Cerebellar cortex (tissue), 1 donor: ENCODE measurements at regions not wholly inside any gene's neighbourhood (a gene's known extent, or its start where the extent isn't known, plus 50 kb on each side); places are given as distances from the start of the nearest gene placed in this dataset.
"Not testable (repeated sequence)": the region's sequence is repeated elsewhere in the genome, so short reads cannot be mapped to it uniquely, and the experiment has no call there.

Experiments
- DNase-seq: peaks from one replicate; pipeline ENCODE4 v3.0.0-alpha.2; 2015; ENCODE audit warnings: low spot score

DNA sequence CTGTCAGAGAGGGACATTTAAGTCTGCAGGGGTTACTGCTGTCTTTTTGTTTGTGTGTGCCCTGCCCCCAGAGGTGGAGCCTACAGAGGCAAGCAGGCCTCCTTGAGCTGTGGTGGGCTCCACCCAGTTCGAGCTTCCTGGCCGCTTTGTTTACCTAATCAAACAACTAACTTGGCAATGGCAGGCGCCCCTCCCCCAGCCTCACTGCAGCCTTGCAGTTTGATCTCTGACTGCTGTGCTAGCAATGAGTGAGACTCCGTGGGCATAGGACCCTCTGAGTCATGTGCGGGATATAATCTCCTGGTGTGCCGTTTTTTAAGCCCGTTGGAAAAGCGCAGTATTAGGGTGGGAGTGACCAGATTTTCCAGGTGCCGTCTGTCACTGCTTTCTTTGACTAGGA lies 216.8 kb upstream of the CDKN2B start:
- not testable (repeated sequence) for DNase-seq

DNA sequence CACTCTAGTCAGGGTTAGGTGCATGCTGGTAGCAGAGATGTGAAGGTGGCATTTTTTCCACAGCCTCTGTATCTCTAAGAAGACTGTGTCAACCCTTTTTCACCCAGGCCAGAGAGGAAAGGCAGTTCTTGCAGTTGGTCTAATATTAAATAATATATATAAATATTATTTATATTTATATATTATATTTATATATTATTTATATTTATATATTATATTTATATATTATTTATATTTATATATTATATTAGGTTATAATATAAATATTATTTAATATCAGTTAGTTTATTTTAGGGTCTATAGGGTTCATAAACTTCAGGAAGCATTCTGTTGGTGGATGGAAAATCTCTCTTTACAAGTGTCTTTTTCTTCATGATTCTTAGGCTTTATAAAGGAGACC lies 218.6 kb upstream of the DMRTA1 start:
- DNase-seq, result no peak

GRCh38 chr9:22228542-22228941 lies 218.1 kb upstream of the DMRTA1 start:
- no peak for DNase-seq

DNA sequence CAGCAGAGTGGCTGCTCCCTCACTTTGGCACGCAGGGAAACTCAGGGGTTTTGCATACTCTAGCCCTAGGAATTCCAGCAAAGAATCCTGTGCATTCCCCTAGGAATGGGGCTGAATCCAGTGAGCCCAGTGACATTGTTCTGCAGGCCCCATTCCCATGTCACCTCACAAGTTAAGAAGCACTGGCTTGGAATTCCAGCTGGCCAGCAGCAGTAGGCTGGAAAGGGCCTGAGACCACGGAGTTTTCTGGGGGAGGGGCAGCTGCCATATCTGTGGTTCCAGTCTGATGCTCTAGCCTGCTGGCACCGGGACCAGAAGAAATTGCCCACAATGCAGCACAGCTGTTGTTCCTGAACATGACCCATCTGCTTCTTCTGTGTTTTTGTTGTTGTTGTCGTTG lies 217.6 kb upstream of the DMRTA1 start:
- no peak for DNase-seq

DNA sequence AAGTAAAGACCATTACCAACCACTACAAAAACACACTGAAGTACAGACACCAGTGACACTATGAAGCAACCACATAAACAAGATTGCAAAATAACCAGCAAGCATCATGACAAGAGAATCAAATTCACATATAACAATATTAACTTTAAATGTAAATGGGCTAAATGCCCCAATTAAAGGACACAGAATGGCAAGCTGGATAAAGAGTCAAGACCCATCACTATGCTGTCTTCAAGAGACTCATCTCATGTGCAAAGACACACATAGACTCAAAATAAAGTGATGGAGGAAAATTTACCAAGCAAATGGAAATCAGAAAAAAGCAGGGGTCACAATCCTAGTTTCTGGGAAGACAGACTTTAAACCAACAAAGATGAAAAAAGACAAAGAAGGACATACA lies 215.3 kb upstream of the DMRTA1 start:
- not testable (repeated sequence) for DNase-seq

GRCh38 chr9:22232971-22233370 lies 213.7 kb upstream of the DMRTA1 start:
- DNase-seq, result no peak

GRCh38 chr9:22237497-22238363 lies 208.9 kb upstream of the DMRTA1 start:
- DNase-seq, result no peak

DNA sequence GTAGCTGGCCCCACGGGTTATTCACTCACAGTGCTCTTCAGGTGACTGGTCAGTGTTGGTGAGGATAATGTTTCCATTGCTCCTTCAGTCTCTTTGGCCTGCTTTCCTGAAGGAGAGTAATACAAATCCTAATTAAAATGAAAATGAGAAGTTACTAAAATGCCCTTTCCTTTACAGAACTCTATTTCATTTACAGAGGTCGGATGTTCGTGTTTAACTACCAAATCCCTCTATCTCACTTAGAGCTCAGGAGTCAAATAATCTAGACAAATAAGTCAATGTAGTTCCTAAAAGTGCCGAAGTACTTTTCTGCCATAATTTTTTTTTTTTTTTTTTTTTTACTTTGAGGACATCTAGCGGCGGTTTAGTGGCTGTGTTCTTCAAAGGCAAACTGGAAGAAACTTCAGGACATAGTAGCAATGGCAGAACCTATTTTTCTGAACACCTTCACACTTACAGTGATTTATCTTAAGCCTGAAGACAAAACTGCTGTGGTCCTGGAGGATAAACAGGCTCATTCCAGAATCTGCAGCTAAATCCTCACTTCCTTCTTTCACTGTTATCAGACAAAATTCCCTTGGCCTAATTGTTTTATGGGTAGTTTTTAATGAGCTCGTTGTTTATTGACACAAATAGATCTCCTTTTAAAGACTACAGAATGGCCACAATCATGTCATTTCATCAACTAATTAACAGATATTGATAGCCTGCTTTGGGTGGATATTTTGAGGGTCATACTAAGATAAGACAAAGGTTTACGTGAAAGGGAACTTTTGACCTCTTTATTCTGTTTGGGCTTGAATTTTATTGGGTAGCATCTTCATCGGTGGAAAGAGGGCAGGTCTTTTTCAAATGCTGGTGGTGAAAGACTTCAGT lies 207.6 kb upstream of the DMRTA1 start:
- DNase-seq, result peak; percentile 19

GRCh38 chr9:22240619-22241018 lies 206.0 kb upstream of the DMRTA1 start:
- no peak for DNase-seq

- DNase-seq, result no peak
Measured at GRCh38 chr9:22241024-22241423, 205.6 kb upstream of the DMRTA1 start.

- DNase-seq, result no peak
Measured at GRCh38 chr9:22241611-22242010, 205.0 kb upstream of the DMRTA1 start.

- peak; percentile 20 for DNase-seq
Measured at GRCh38 chr9:22244139-22245011, 202.2 kb upstream of the DMRTA1 start.

DNA sequence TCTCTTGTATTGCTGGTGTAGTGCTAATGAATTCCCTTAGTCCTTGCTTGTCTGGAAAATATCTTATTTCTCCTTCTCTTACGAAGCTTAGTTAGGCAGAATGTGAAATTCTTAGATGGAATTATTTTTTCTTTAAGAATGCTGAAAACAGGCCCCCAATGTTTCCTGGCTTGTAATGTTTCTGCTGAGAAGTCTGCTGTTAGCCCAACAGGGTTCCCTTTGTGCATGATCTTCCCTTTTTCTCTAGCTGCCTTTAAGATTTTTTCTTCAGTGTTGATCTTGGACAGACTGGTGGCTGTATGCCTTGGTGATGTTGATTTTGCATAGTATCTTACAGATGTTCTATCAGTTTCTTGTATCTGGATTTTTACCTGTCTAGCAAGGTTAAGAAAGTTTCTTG lies 191.3 kb upstream of the DMRTA1 start:
- no peak for DNase-seq

- no peak for DNase-seq
Measured at GRCh38 chr9:22256381-22256780, 190.2 kb upstream of the DMRTA1 start.

GRCh38 chr9:22257026-22257816 lies 189.4 kb upstream of the DMRTA1 start:
- DNase-seq, result no peak

DNA sequence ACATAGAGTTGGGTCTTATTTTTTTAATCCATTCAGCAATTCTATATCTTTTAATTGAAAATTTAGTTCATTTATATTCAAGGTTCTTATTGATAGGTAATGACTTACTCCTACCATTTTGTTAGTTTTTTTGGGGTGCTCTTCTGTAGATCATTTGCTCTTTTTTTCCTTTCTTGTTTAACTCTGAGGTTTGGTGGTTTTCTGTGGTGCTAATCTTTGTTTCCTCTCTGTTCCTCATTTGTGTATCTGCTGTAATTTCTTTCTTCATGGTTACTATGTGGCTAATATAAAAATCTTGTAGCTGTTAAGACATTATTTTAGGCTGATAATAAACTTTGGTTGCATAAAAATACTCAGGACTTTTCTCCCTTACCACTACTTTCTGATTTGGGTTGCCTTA lies 181.6 kb upstream of the DMRTA1 start:
- no peak for DNase-seq

DNA sequence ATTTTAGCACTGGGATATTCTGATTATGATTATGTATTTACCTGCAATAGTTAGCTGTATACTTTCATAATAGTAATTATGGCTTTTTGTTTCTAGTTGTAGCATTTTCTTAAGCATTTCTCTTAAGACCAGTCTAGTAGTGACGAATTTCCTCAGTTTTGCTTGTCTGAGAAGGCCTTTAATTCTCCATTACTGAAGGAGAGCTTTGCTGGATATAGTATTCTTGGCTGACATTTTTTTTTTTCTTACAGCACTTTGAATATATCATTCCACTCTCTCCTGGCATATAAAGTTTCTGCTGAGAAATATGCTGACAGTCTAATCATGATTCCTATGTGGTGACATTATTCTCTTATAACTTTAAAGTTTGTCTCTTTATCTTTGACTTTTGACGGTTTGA lies 181.1 kb upstream of the DMRTA1 start:
- no peak for DNase-seq

DNA sequence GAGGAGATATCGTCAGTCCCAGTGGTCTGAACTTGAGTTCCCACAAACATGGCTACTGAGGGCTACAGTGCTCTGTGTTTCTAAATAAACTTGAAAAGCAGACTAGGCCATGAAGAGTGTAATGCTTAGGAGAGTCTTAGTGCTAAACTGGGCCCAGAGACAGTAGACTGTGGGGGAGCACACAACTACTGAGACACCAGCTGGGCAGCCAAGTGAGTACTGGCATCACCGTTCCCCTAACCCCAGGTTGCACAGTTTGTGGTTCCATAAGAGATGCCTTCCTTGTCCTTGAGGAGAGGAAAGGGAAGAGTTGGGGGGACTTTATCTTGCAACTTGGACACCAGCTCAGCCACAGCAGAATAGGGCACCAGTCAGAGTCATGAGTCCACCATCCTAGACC lies 172.1 kb upstream of the DMRTA1 start:
- DNase-seq, result no peak

DNA sequence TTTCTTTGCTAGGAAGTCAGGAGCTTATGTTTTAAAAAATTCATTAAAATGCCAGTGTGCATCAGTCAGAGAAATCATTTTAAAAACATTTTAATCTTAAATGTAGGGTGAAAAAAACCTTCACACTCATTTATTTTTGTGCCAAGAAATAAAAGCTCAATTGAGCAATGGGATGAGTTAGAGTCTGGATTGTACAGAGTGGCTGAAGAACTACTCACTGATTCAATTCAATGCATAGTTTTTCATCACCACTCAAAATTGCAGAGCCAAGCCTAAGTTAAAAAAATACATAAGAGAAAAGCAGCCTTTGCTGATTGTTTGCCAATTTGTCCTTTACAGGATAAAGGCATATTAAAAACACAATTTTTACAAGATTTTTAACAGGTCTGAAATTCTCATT lies 168.2 kb upstream of the DMRTA1 start:
- no peak for DNase-seq

DNA sequence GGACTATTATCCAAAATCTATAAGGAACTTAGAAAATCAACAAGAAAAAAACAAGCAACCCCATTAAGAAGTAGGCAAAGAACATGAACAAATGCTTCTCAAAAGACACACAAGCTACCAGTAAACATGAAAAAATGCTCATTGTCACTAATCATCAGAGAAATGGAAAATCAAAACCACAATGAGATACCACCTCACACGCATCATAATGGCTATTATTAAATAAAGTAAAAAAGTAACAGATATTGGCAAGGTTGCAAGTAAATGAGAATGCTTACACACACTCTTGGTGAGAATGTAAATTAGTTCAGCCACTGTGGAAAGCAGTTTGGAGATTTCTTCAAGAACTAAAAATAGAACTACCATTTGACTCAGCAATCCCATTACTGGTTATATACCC lies 167.0 kb upstream of the DMRTA1 start:
- no peak for DNase-seq

DNA sequence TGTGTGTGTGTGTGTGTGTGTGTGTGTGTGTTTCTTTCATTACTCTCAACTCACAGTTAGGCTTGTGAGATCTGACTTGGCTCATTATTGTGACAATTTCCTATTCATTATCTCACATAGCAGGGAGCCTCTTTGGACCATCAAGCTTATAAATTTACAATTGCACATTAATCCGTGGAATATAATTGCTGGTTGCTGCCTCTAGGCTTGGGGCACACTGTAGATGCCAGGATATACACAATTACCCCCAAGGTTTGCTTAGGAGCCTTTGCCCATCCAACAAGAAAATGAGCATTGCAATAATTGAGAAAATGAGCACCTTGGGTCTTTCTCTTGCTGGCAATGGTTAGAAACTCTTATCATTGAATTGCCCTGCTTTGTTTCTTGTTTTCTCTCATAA lies 161.6 kb upstream of the DMRTA1 start:
- DNase-seq, result peak; percentile 2
